ENCODE measurements at regions not wholly inside any gene's neighbourhood (a gene's known extent, or its start where the extent isn't known, plus 50 kb on each side); places are given as distances from the start of the nearest gene placed in this dataset.

- TF ChIP-seq EZH2 (IDR thresholded peaks at IDR 0.05) (no peak), POLR2AphosphoS5 (IDR thresholded peaks at IDR 0.05; ENCODE audit: borderline replicate concordance, low read depth, low read length) (no peak)
These were observed 508.3 kb downstream of the SOX2 start for GRCh38 chr3:182220013-182220412.
